ENCODE measurements at regions not wholly inside any gene's neighbourhood (a gene's known extent, or its start where the extent isn't known, plus 50 kb on each side); places are given as distances from the start of the nearest gene placed in this dataset.

GRCh38 chr21:36576441-36576840 lies 96.5 kb upstream of the CLDN14 start:
- Histone ChIP-seq H3K27me3 (ENCODE audit: insufficient read depth, low read length) (no peaks in the 10 kb centered on the region), H3K4me1 (ENCODE audit: insufficient read depth, low read length) (no peaks in the 10 kb centered on the region), H3K9me3 (ENCODE audit: insufficient read depth, low read depth, low read length) (no peaks in the 10 kb centered on the region), H3K27ac (ENCODE audit: low read depth, low read length) (no peak overlapping the region), H3K9ac (ENCODE audit: low read depth, low read length) (no peak overlapping the region), H3K36me3 (ENCODE audit: insufficient read depth, low read length) (no peaks in the 10 kb centered on the region), H3K4me3 (ENCODE audit: low read length) (no peak overlapping the region)
- 92% methylated on average over 9 of the region's 9 CpGs for WGBS

GRCh38 chr21:36579898-36580297 lies 100.0 kb upstream of the CLDN14 start:
- Histone ChIP-seq H3K9me3 (ENCODE audit: insufficient read depth, low read depth, low read length) (no peaks in the 10 kb centered on the region), H3K4me3 (ENCODE audit: low read length) (no peak overlapping the region), H3K36me3 (ENCODE audit: insufficient read depth, low read length) (no peaks in the 10 kb centered on the region), H3K27ac (ENCODE audit: low read depth, low read length) (no peak overlapping the region), H3K4me1 (ENCODE audit: insufficient read depth, low read length) (no peaks in the 10 kb centered on the region), H3K27me3 (ENCODE audit: insufficient read depth, low read length) (no peaks in the 10 kb centered on the region), H3K9ac (ENCODE audit: low read depth, low read length) (no peak overlapping the region)
- 80% methylated on average over 1 of the region's 1 CpG for WGBS

DNA sequence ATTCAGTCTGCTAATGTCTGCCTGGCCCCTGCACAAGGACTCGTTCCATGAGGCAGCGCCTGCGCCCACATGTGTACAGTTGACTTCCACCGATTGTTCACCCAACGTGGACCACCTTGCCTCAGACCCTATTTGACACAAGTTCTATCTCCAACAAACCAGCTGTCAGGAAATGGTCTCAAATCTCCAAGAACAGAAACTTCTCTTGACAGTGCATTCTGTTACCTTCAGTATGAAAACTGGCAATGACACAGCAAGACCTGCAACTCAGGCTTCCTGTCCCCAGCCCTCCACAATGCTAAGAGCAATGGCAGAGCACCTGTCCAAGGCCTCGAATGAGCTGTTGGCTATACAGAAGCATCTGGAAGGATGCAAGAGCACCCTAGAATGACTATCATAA lies 102.3 kb upstream of the CLDN14 start:
- no peak overlapping the region for H3K9ac ChIP-seq (ENCODE audit: low read depth, low read length)
- H3K9me3 ChIP-seq (ENCODE audit: insufficient read depth, low read depth, low read length), result no peaks in the 10 kb centered on the region
- WGBS, result 95% methylated on average over 6 of the region's 6 CpGs
- no peak overlapping the region for H3K27ac ChIP-seq (ENCODE audit: low read depth, low read length)
- no peaks in the 10 kb centered on the region for H3K36me3 ChIP-seq (ENCODE audit: insufficient read depth, low read length)
- no peak overlapping the region for H3K4me3 ChIP-seq (ENCODE audit: low read length)
- H3K4me1 ChIP-seq (ENCODE audit: insufficient read depth, low read length), result no peaks in the 10 kb centered on the region
- no peaks in the 10 kb centered on the region for H3K27me3 ChIP-seq (ENCODE audit: insufficient read depth, low read length)

GRCh38 chr21:36583591-36583990 lies 103.7 kb upstream of the CLDN14 start:
- Histone ChIP-seq H3K27me3 (ENCODE audit: insufficient read depth, low read length) (no peaks in the 10 kb centered on the region), H3K4me3 (ENCODE audit: low read length) (no peak overlapping the region), H3K36me3 (ENCODE audit: insufficient read depth, low read length) (no peaks in the 10 kb centered on the region), H3K4me1 (ENCODE audit: insufficient read depth, low read length) (no peaks in the 10 kb centered on the region), H3K9ac (ENCODE audit: low read depth, low read length) (no peak overlapping the region), H3K27ac (ENCODE audit: low read depth, low read length) (no peak overlapping the region), H3K9me3 (ENCODE audit: insufficient read depth, low read depth, low read length) (no peaks in the 10 kb centered on the region)
- 34% methylated on average over 3 of the region's 5 CpGs for WGBS

- 88% methylated on average over 6 of the region's 6 CpGs for WGBS
- H3K4me1 ChIP-seq (ENCODE audit: insufficient read depth, low read length), result no peaks in the 10 kb centered on the region
- H3K27me3 ChIP-seq (ENCODE audit: insufficient read depth, low read length), result no peaks in the 10 kb centered on the region
- H3K4me3 ChIP-seq (ENCODE audit: low read length), result no peak overlapping the region
- H3K9me3 ChIP-seq (ENCODE audit: insufficient read depth, low read depth, low read length), result no peaks in the 10 kb centered on the region
- H3K9ac ChIP-seq (ENCODE audit: low read depth, low read length), result no peak overlapping the region
- H3K36me3 ChIP-seq (ENCODE audit: insufficient read depth, low read length), result no peaks in the 10 kb centered on the region
- H3K27ac ChIP-seq (ENCODE audit: low read depth, low read length), result no peak overlapping the region
Observed at GRCh38 chr21:36584980-36585940, 105.3 kb upstream of the CLDN14 start.

DNA sequence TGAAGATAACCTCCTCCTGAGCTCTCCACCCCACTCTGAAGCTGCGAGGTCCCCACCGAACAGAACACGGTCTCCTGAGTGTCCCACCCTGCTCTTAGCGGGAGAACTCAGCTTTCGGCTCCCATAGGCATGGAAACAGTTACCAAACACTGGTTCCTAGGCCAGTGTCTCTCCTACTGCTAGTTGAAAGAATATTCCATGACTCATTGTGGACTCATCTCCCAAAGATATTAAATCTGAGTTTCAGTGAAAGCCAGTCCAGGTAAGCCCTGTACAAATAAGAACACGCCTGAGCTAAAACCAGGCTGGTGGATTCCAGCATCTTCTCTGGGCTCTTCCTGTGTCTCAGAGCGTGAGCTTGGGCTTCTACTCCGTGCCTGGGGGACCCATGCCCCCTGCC lies 107.5 kb upstream of the CLDN14 start:
- Histone ChIP-seq H3K36me3 (ENCODE audit: insufficient read depth, low read length) (no peaks in the 10 kb centered on the region), H3K27me3 (ENCODE audit: insufficient read depth, low read length) (no peaks in the 10 kb centered on the region), H3K4me1 (ENCODE audit: insufficient read depth, low read length) (no peaks in the 10 kb centered on the region), H3K4me3 (ENCODE audit: low read length) (no peak overlapping the region), H3K9ac (ENCODE audit: low read depth, low read length) (no peak overlapping the region), H3K9me3 (ENCODE audit: insufficient read depth, low read depth, low read length) (no peaks in the 10 kb centered on the region), H3K27ac (ENCODE audit: low read depth, low read length) (no peak overlapping the region)
- 90% methylated on average over 8 of the region's 8 CpGs for WGBS

- H3K27me3 ChIP-seq (ENCODE audit: insufficient read depth, low read length), result no peaks in the 10 kb centered on the region
- no peaks in the 10 kb centered on the region for H3K9me3 ChIP-seq (ENCODE audit: insufficient read depth, low read depth, low read length)
- no peaks in the 10 kb centered on the region for H3K36me3 ChIP-seq (ENCODE audit: insufficient read depth, low read length)
- H3K27ac ChIP-seq (ENCODE audit: low read depth, low read length), result no peak overlapping the region
- WGBS, result 65% methylated on average over 9 of the region's 10 CpGs
- H3K4me3 ChIP-seq (ENCODE audit: low read length), result no peak overlapping the region
- no peaks in the 10 kb centered on the region for H3K4me1 ChIP-seq (ENCODE audit: insufficient read depth, low read length)
- H3K9ac ChIP-seq (ENCODE audit: low read depth, low read length), result no peak overlapping the region
Observed at GRCh38 chr21:36589352-36589971, 109.5 kb upstream of the SIM2 start.

DNA sequence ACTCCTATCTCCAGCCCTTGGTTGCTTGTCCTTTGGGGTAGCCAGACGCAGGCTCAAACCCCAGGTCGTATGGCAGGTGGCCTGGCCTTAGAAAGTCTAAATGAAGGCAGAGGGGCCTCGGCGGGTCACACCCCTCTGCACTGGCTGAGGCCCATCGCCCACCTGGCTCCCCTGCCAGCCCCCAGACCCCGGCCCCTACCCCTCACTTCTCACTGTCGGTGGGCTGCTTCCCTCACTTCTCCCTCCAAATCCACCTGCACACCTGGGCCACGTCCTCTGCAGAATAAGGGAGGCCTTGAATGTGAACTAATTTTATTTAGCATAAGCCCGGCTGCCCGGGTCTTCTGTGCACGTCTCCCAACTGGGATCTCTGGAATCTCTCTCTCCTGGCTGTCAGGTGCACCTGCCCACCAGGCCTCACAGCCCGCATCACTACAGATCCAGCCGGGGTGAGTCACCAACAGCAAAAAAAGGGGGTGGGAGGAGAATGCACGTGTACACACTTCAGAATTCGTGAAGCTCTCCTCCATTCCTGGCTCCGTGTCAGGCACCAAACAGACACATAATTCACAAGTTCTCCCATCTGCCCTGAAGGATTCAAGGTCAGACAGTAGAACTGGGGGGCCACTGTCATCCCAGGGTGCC lies 107.5 kb upstream of the SIM2 start:
- Histone ChIP-seq H3K9ac (ENCODE audit: low read depth, low read length) (no peak overlapping the region), H3K27me3 (ENCODE audit: insufficient read depth, low read length) (no peaks in the 10 kb centered on the region), H3K4me3 (ENCODE audit: low read length) (no peak overlapping the region), H3K9me3 (ENCODE audit: insufficient read depth, low read depth, low read length) (no peaks in the 10 kb centered on the region), H3K27ac (ENCODE audit: low read depth, low read length) (no peak overlapping the region), H3K36me3 (ENCODE audit: insufficient read depth, low read length) (no peaks in the 10 kb centered on the region), H3K4me1 (ENCODE audit: insufficient read depth, low read length) (no peaks in the 10 kb centered on the region)
- WGBS, result 83% methylated on average over 16 of the region's 16 CpGs

- Histone ChIP-seq H3K27me3 (ENCODE audit: insufficient read depth, low read length) (no peaks in the 10 kb centered on the region), H3K9me3 (ENCODE audit: insufficient read depth, low read depth, low read length) (no peaks in the 10 kb centered on the region), H3K4me1 (ENCODE audit: insufficient read depth, low read length) (peaks cover under 1% of the 10 kb centered on the region; the same call in 1 of the 2 replicates), H3K36me3 (ENCODE audit: insufficient read depth, low read length) (no peaks in the 10 kb centered on the region), H3K9ac (ENCODE audit: low read depth, low read length) (no peak overlapping the region), H3K27ac (ENCODE audit: low read depth, low read length) (no peak overlapping the region), H3K4me3 (ENCODE audit: low read length) (no peak overlapping the region)
- WGBS, result 93% methylated on average over 2 of the region's 2 CpGs
Observed at GRCh38 chr21:36596174-36596573, 102.7 kb upstream of the SIM2 start.

DNA sequence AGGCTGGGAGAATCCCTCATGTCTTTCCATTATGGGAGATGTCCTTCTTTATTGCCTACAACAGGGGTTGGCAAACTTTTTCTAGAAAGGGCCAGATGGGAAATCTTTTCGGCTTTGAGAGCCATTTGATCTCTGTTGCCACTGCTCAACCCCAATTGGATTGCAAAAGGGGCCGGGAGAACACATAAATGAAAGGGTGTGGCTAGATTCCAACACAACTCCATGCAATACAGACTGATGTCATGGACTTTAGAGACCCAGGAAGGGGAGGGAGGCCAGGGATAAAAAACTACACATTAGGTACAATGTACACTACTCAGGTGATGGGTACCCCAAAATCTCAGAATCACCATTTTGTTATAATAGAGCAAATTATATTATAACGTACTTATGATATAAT lies 97.6 kb upstream of the SIM2 start:
- Histone ChIP-seq H3K9ac (ENCODE audit: low read depth, low read length) (no peak overlapping the region), H3K9me3 (ENCODE audit: insufficient read depth, low read depth, low read length) (no peaks in the 10 kb centered on the region), H3K4me1 (ENCODE audit: insufficient read depth, low read length) (peaks cover 4% of the 10 kb centered on the region; the same call in 1 of the 2 replicates), H3K4me3 (ENCODE audit: low read length) (no peak overlapping the region), H3K27ac (ENCODE audit: low read depth, low read length) (no peak overlapping the region), H3K27me3 (ENCODE audit: insufficient read depth, low read length) (peaks cover 2% of the 10 kb centered on the region; the same call in 1 of the 2 replicates), H3K36me3 (ENCODE audit: insufficient read depth, low read length) (no peaks in the 10 kb centered on the region)
- WGBS, result 93% methylated on average over 2 of the region's 3 CpGs

GRCh38 chr21:36602735-36603134 lies 96.2 kb upstream of the SIM2 start:
- Histone ChIP-seq H3K4me3 (ENCODE audit: low read length) (no peak overlapping the region), H3K9me3 (ENCODE audit: insufficient read depth, low read depth, low read length) (no peaks in the 10 kb centered on the region), H3K27ac (ENCODE audit: low read depth, low read length) (no peak overlapping the region), H3K9ac (ENCODE audit: low read depth, low read length) (no peak overlapping the region), H3K4me1 (ENCODE audit: insufficient read depth, low read length) (peaks cover 4% of the 10 kb centered on the region; the same call in 1 of the 2 replicates), H3K36me3 (ENCODE audit: insufficient read depth, low read length) (no peaks in the 10 kb centered on the region), H3K27me3 (ENCODE audit: insufficient read depth, low read length) (peaks cover 2% of the 10 kb centered on the region; the same call in 1 of the 2 replicates)
- WGBS, result 90% methylated on average over 8 of the region's 8 CpGs

Measured in HUES64 (cell line).